Activated CD8-positive, alpha-beta T cell treated with anti-CD3 and anti-CD28 coated beads, Interleukin-2, amount 10 ng/mL, durations not matched to agents 7 days and 5 days (primary cell): ENCODE measurements at regions not wholly inside any gene's neighbourhood (a gene's known extent, or its start where the extent isn't known, plus 50 kb on each side); places are given as distances from the start of the nearest gene placed in this dataset.

Experiments used
- ATAC-seq: fragments of 150-1000 bp; cut with Tn5 transposase; one replicate; pipeline ENCODE4 v1.10.0; 2021; ENCODE audit warnings: moderate library complexity
- CTCF ChIA-PET: fragments of 350-600 bp; sonication (Branson Sonifier 250); formaldehyde crosslinking; loops from one replicate; lab custom pipeline; 2021; ENCODE audit warnings: antibody characterized with exemption; lab: Charles Lee
- POLR2A ChIA-PET: fragments of 350-600 bp; sonication (Branson Sonifier 250); formaldehyde crosslinking; loops from one replicate; lab custom pipeline; 2021; ENCODE audit warnings: antibody characterized with exemption; lab: Charles Lee
- DNase-seq: peaks from one replicate; pipeline ENCODE4 v3.0.0-alpha.2; 2020
- H3K27ac Mint-ChIP-seq: one replicate; pipeline ENCODE4 v1.8.0; 2021; ENCODE audit warnings: mild to moderate bottlenecking, mixed read lengths
- H3K27me3 Mint-ChIP-seq: one replicate; pipeline ENCODE4 v1.8.0; 2021; ENCODE audit warnings: low read depth, mixed read lengths
- H3K36me3 Mint-ChIP-seq: one replicate; pipeline ENCODE4 v1.8.0; 2021; ENCODE audit warnings: low read depth, mixed read lengths
- H3K4me1 Mint-ChIP-seq: one replicate; pipeline ENCODE4 v1.8.0; 2021; ENCODE audit warnings: low read depth, mixed read lengths
- H3K4me3 Mint-ChIP-seq: one replicate; pipeline ENCODE4 v1.8.0; 2021; ENCODE audit warnings: mild to moderate bottlenecking, mixed read lengths
- H3K9me3 Mint-ChIP-seq: one replicate; pipeline ENCODE4 v1.8.0; 2022; ENCODE audit warnings: mixed read lengths; ENCODE audit not compliant: insufficient read depth

- CTCF ChIA-PET = no interaction called here
- no peak for ATAC-seq
- H3K27ac Mint-ChIP-seq = no peak overlapping the region
- no peak overlapping the region for H3K4me3 Mint-ChIP-seq
- POLR2A ChIA-PET = no interaction called here
- H3K4me1 Mint-ChIP-seq = no peaks in the 10 kb centered on the region
- H3K27me3 Mint-ChIP-seq = peaks cover 19% of the 10 kb centered on the region
- no peaks in the 10 kb centered on the region for H3K9me3 Mint-ChIP-seq
- no peaks in the 10 kb centered on the region for H3K36me3 Mint-ChIP-seq
- no peak for DNase-seq
Measured at GRCh38 chr2:176388861-176389260, 119.6 kb downstream of the MTX2 start.

GRCh38 chr2:176390276-176391147, 121.3 kb downstream of the MTX2 start:
- ATAC-seq = no peak
- H3K9me3 Mint-ChIP-seq = no peaks in the 10 kb centered on the region
- no peak for DNase-seq
- ChIA-PET POLR2A (no interaction called here), CTCF (no interaction called here)
- H3K4me3 Mint-ChIP-seq = no peak overlapping the region
- no peak overlapping the region for H3K27ac Mint-ChIP-seq
- no peaks in the 10 kb centered on the region for H3K4me1 Mint-ChIP-seq
- peaks cover 20% of the 10 kb centered on the region for H3K27me3 Mint-ChIP-seq
- no peaks in the 10 kb centered on the region for H3K36me3 Mint-ChIP-seq

GRCh38 chr2:176391148-176391419, 121.8 kb downstream of the MTX2 start:
- Mint-ChIP-seq H3K27me3 (peaks cover 20% of the 10 kb centered on the region), H3K9me3 (no peaks in the 10 kb centered on the region), H3K4me1 (no peaks in the 10 kb centered on the region), H3K27ac (no peak overlapping the region), H3K36me3 (no peaks in the 10 kb centered on the region), H3K4me3 (no peak overlapping the region)
- DNase-seq (no peak), ATAC-seq (no peak)
- ChIA-PET POLR2A (no interaction called here), CTCF (no interaction called here)

GRCh38 chr2:176392249-176392648, 123.0 kb downstream of the MTX2 start:
- H3K9me3 Mint-ChIP-seq = no peaks in the 10 kb centered on the region
- CTCF ChIA-PET = no interaction called here

GRCh38 chr2:176392744-176393414, 123.6 kb downstream of the MTX2 start:
- H3K27me3 Mint-ChIP-seq = peaks cover 22% of the 10 kb centered on the region
- no peak overlapping the region for H3K27ac Mint-ChIP-seq
- H3K4me1 Mint-ChIP-seq = no peaks in the 10 kb centered on the region
- CTCF ChIA-PET = interaction anchor here (1.0 kb wide), 1 partner anchor 62 kb away, joined by 3 read pairs; no protein-coding TSS in a partner anchor
- no peaks in the 10 kb centered on the region for H3K9me3 Mint-ChIP-seq
- H3K4me3 Mint-ChIP-seq = no peak overlapping the region
- no peaks in the 10 kb centered on the region for H3K36me3 Mint-ChIP-seq
- no peak for DNase-seq
- POLR2A ChIA-PET = no interaction called here
- ATAC-seq = no peak

More at GRCh38 chr2:176392249-176392648, 123.0 kb downstream of the MTX2 start:
- Mint-ChIP-seq H3K4me3 (no peak overlapping the region), H3K4me1 (no peaks in the 10 kb centered on the region), H3K27ac (no peak overlapping the region), H3K36me3 (no peaks in the 10 kb centered on the region), H3K27me3 (peaks cover 21% of the 10 kb centered on the region)
- no peak for DNase-seq
- POLR2A ChIA-PET = no interaction called here
- no peak for ATAC-seq

- Mint-ChIP-seq H3K27me3 (peaks cover 22% of the 10 kb centered on the region), H3K4me3 (no peak overlapping the region), H3K27ac (no peak overlapping the region), H3K9me3 (no peaks in the 10 kb centered on the region), H3K36me3 (no peaks in the 10 kb centered on the region), H3K4me1 (no peaks in the 10 kb centered on the region)
- ChIA-PET POLR2A (no interaction called here), CTCF (no interaction called here)
- ATAC-seq = no peak
- DNase-seq = no peak
Measured at GRCh38 chr2:176395273-176395854, 126.1 kb downstream of the MTX2 start.

- peaks cover 17% of the 10 kb centered on the region for H3K27me3 Mint-ChIP-seq
- no peak overlapping the region for H3K4me3 Mint-ChIP-seq
- DNase-seq = no peak
- H3K9me3 Mint-ChIP-seq = no peaks in the 10 kb centered on the region
- H3K36me3 Mint-ChIP-seq = no peaks in the 10 kb centered on the region
- H3K4me1 Mint-ChIP-seq = no peaks in the 10 kb centered on the region
- ChIA-PET CTCF (no interaction called here), POLR2A (no interaction called here)
- no peak overlapping the region for H3K27ac Mint-ChIP-seq
- no peak for ATAC-seq
Measured at GRCh38 chr2:176398243-176399073, 129.2 kb downstream of the MTX2 start.

GRCh38 chr2:176399074-176399598, 129.9 kb downstream of the MTX2 start:
- Mint-ChIP-seq H3K36me3 (no peaks in the 10 kb centered on the region), H3K27me3 (peaks cover 17% of the 10 kb centered on the region), H3K4me3 (no peak overlapping the region), H3K4me1 (no peaks in the 10 kb centered on the region), H3K27ac (no peak overlapping the region), H3K9me3 (no peaks in the 10 kb centered on the region)
- POLR2A ChIA-PET = no interaction called here
- ATAC-seq (no peak), DNase-seq (no peak)
- CTCF ChIA-PET = no interaction called here

GRCh38 chr2:176405477-176405876, 136.2 kb downstream of the MTX2 start:
- ATAC-seq = no peak
- H3K9me3 Mint-ChIP-seq = no peaks in the 10 kb centered on the region
- H3K27me3 Mint-ChIP-seq = peaks cover 11% of the 10 kb centered on the region
- H3K36me3 Mint-ChIP-seq = no peaks in the 10 kb centered on the region
- no peaks in the 10 kb centered on the region for H3K4me1 Mint-ChIP-seq
- no peak for DNase-seq
- H3K4me3 Mint-ChIP-seq = no peak overlapping the region
- ChIA-PET POLR2A (no interaction called here), CTCF (no interaction called here)
- H3K27ac Mint-ChIP-seq = no peak overlapping the region

- H3K4me1 Mint-ChIP-seq = no peaks in the 10 kb centered on the region
- no peak overlapping the region for H3K4me3 Mint-ChIP-seq
- no peaks in the 10 kb centered on the region for H3K9me3 Mint-ChIP-seq
- H3K27me3 Mint-ChIP-seq = peaks cover 15% of the 10 kb centered on the region
- no peaks in the 10 kb centered on the region for H3K36me3 Mint-ChIP-seq
- ChIA-PET CTCF (no interaction called here), POLR2A (no interaction called here)
- H3K27ac Mint-ChIP-seq = no peak overlapping the region
- ATAC-seq (no peak), DNase-seq (no peak)
Measured at GRCh38 chr2:176407706-176408105, 138.5 kb downstream of the MTX2 start.

- ChIA-PET CTCF (no interaction called here), POLR2A (no interaction called here)
- H3K27me3 Mint-ChIP-seq = peaks cover 19% of the 10 kb centered on the region
Measured at GRCh38 chr2:176409671-176410070, 140.4 kb downstream of the MTX2 start.

More at GRCh38 chr2:176409671-176410070, 140.4 kb downstream of the MTX2 start:
- no peak overlapping the region for H3K4me3 Mint-ChIP-seq
- no peaks in the 10 kb centered on the region for H3K36me3 Mint-ChIP-seq
- no peak overlapping the region for H3K27ac Mint-ChIP-seq
- ATAC-seq (no peak), DNase-seq (no peak)
- no peaks in the 10 kb centered on the region for H3K9me3 Mint-ChIP-seq
- no peaks in the 10 kb centered on the region for H3K4me1 Mint-ChIP-seq
